ENCODE measurements at regions not wholly inside any gene's neighbourhood (a gene's known extent, or its start where the extent isn't known, plus 50 kb on each side); places are given as distances from the start of the nearest gene placed in this dataset.

DNA sequence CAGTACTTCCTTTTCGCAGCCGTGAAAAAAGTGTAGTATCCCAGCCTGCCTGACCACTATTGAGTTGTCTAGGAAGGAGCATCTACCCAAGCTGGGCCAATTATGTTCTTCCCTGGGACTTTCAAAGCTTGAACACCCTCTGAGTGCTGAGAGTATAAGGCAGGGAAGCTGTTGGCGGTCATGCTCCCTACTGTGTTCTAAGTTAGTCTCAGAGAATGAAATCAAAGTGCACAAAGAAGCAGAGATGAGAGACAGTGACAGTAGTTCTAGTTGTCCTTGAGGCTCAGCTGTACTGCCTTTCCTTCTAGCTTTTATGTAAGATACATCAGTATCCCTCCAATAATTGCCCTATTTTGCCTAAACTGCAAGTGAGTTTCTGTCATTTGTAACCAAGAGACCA, 427.1 kb upstream of the SEL1L start:
- Histone ChIP-seq H2AFZ (ENCODE audit: insufficient read depth, low read length, poor library complexity) (no peak overlapping the region), H3K4me2 (ENCODE audit: low read length) (no peak overlapping the region), H3K79me2 (ENCODE audit: control insufficient read depth, insufficient read depth, low read length, poor library complexity) (no peaks in the 10 kb centered on the region), H3K4ac (ENCODE audit: low read depth, low read length) (no peak overlapping the region), H4K12ac (ENCODE audit: low read depth, low read length) (no peak overlapping the region), H3K18ac (ENCODE audit: low read length) (no peak overlapping the region), H2BK5ac (ENCODE audit: low read depth, low read length, poor library complexity) (no peak overlapping the region), H3K9me3 (ENCODE audit: insufficient read depth, low read depth, low read length) (no peaks in the 10 kb centered on the region), H3K23ac (ENCODE audit: low read length) (no peak overlapping the region), H2BK120ac (ENCODE audit: insufficient read depth, low read length, poor library complexity) (no peak overlapping the region), H3K27me3 (ENCODE audit: insufficient read depth, low read length) (no peaks in the 10 kb centered on the region), H3K14ac (ENCODE audit: low read length) (no peak overlapping the region), H3K4me3 (ENCODE audit: low read depth, low read length) (no peak overlapping the region), H2AK5ac (ENCODE audit: low read length) (no peak overlapping the region), H2BK12ac (ENCODE audit: low read length) (no peak overlapping the region), H3K36me3 (ENCODE audit: control insufficient read depth in 1 of 2, insufficient read depth in 2 of 2, low read length in 2 of 2) (no peaks in the 10 kb centered on the region), H3K4me1 (ENCODE audit: control insufficient read depth in 1 of 2, insufficient read depth in 2 of 2, low read length in 2 of 2) (no peaks in the 10 kb centered on the region), H4K8ac (ENCODE audit: low read depth, low read length) (no peak overlapping the region), H4K91ac (ENCODE audit: low read depth, low read length) (no peak overlapping the region), H3K9ac (ENCODE audit: low read length) (no peak overlapping the region), H3K79me1 (ENCODE audit: low read length) (no peaks in the 10 kb centered on the region), H3K27ac (ENCODE audit: low read depth, low read length) (no peak overlapping the region)
- WGBS (ENCODE audit: extremely low coverage, insufficient coverage, insufficient read length), result no CpG with 5 or more reads among the region's 3 CpGs
- DNase-seq, result no peak

- H2AK5ac ChIP-seq (ENCODE audit: low read length), result no peak overlapping the region
- DNase-seq, result no peak
- no peak overlapping the region for H3K4me2 ChIP-seq (ENCODE audit: low read length)
- no CpG with 5 or more reads among the region's 1 CpG for WGBS (ENCODE audit: extremely low coverage, insufficient coverage, insufficient read length)
- no peak overlapping the region for H2BK120ac ChIP-seq (ENCODE audit: insufficient read depth, low read length, poor library complexity)
- no peak overlapping the region for H3K27ac ChIP-seq (ENCODE audit: low read depth, low read length)
- H3K23ac ChIP-seq (ENCODE audit: low read length), result no peak overlapping the region
- H4K8ac ChIP-seq (ENCODE audit: low read depth, low read length), result no peak overlapping the region
- no peak overlapping the region for H4K12ac ChIP-seq (ENCODE audit: low read depth, low read length)
- H2BK5ac ChIP-seq (ENCODE audit: low read depth, low read length, poor library complexity), result no peak overlapping the region
- H3K36me3 ChIP-seq (ENCODE audit: control insufficient read depth in 1 of 2, insufficient read depth in 2 of 2, low read length in 2 of 2), result no peaks in the 10 kb centered on the region
- H3K4ac ChIP-seq (ENCODE audit: low read depth, low read length), result no peak overlapping the region
- H2BK12ac ChIP-seq (ENCODE audit: low read length), result no peak overlapping the region
- H3K79me1 ChIP-seq (ENCODE audit: low read length), result no peaks in the 10 kb centered on the region
- H2AFZ ChIP-seq (ENCODE audit: insufficient read depth, low read length, poor library complexity), result no peak overlapping the region
- H4K91ac ChIP-seq (ENCODE audit: low read depth, low read length), result no peak overlapping the region
- H3K14ac ChIP-seq (ENCODE audit: low read length), result no peak overlapping the region
- H3K4me1 ChIP-seq (ENCODE audit: control insufficient read depth in 1 of 2, insufficient read depth in 2 of 2, low read length in 2 of 2), result no peaks in the 10 kb centered on the region
- H3K79me2 ChIP-seq (ENCODE audit: control insufficient read depth, insufficient read depth, low read length, poor library complexity), result no peaks in the 10 kb centered on the region
- H3K9ac ChIP-seq (ENCODE audit: low read length), result no peak overlapping the region
- no peak overlapping the region for H3K4me3 ChIP-seq (ENCODE audit: low read depth, low read length)
- no peaks in the 10 kb centered on the region for H3K27me3 ChIP-seq (ENCODE audit: insufficient read depth, low read length)
- no peaks in the 10 kb centered on the region for H3K9me3 ChIP-seq (ENCODE audit: insufficient read depth, low read depth, low read length)
- H3K18ac ChIP-seq (ENCODE audit: low read length), result no peak overlapping the region
These were observed 430.2 kb upstream of the SEL1L start for GRCh38 chr14:81963846-81964245.

GRCh38 chr14:81970307-81970706, 436.7 kb upstream of the SEL1L start:
- no peaks in the 10 kb centered on the region for H3K36me3 ChIP-seq (ENCODE audit: control insufficient read depth in 1 of 2, insufficient read depth in 2 of 2, low read length in 2 of 2)
- H3K4ac ChIP-seq (ENCODE audit: low read depth, low read length), result no peak overlapping the region
- H3K4me3 ChIP-seq (ENCODE audit: low read depth, low read length), result no peak overlapping the region
- no peaks in the 10 kb centered on the region for H3K79me2 ChIP-seq (ENCODE audit: control insufficient read depth, insufficient read depth, low read length, poor library complexity)
- no peak for DNase-seq
- no peak overlapping the region for H2BK120ac ChIP-seq (ENCODE audit: insufficient read depth, low read length, poor library complexity)
- H4K8ac ChIP-seq (ENCODE audit: low read depth, low read length), result no peak overlapping the region
- no peak overlapping the region for H4K12ac ChIP-seq (ENCODE audit: low read depth, low read length)
- H3K4me1 ChIP-seq (ENCODE audit: control insufficient read depth in 1 of 2, insufficient read depth in 2 of 2, low read length in 2 of 2), result peaks cover 0 to 3% of the 10 kb centered on the region in 2 experiments
- H3K9me3 ChIP-seq (ENCODE audit: insufficient read depth, low read depth, low read length), result no peaks in the 10 kb centered on the region
- H2AK5ac ChIP-seq (ENCODE audit: low read length), result no peak overlapping the region
- no peaks in the 10 kb centered on the region for H3K27me3 ChIP-seq (ENCODE audit: insufficient read depth, low read length)
- no peak overlapping the region for H3K18ac ChIP-seq (ENCODE audit: low read length)
- no peak overlapping the region for H3K4me2 ChIP-seq (ENCODE audit: low read length)
- H2BK5ac ChIP-seq (ENCODE audit: low read depth, low read length, poor library complexity), result no peak overlapping the region
- H3K79me1 ChIP-seq (ENCODE audit: low read length), result no peaks in the 10 kb centered on the region
- H3K23ac ChIP-seq (ENCODE audit: low read length), result no peak overlapping the region
- no peak overlapping the region for H2AFZ ChIP-seq (ENCODE audit: insufficient read depth, low read length, poor library complexity)
- no peak overlapping the region for H4K91ac ChIP-seq (ENCODE audit: low read depth, low read length)
- no CpG with 5 or more reads among the region's 5 CpGs for WGBS (ENCODE audit: extremely low coverage, insufficient coverage, insufficient read length)
- H3K27ac ChIP-seq (ENCODE audit: low read depth, low read length), result no peak overlapping the region
- no peak overlapping the region for H2BK12ac ChIP-seq (ENCODE audit: low read length)
- no peak overlapping the region for H3K9ac ChIP-seq (ENCODE audit: low read length)
- no peak overlapping the region for H3K14ac ChIP-seq (ENCODE audit: low read length)

GRCh38 chr14:81971911-81972310, 438.3 kb upstream of the SEL1L start:
- no peak overlapping the region for H2BK12ac ChIP-seq (ENCODE audit: low read length)
- no peak overlapping the region for H2AK5ac ChIP-seq (ENCODE audit: low read length)
- H3K9me3 ChIP-seq (ENCODE audit: insufficient read depth, low read depth, low read length), result no peaks in the 10 kb centered on the region
- H3K79me2 ChIP-seq (ENCODE audit: control insufficient read depth, insufficient read depth, low read length, poor library complexity), result no peaks in the 10 kb centered on the region
- H3K27me3 ChIP-seq (ENCODE audit: insufficient read depth, low read length), result no peaks in the 10 kb centered on the region
- H3K36me3 ChIP-seq (ENCODE audit: control insufficient read depth in 1 of 2, insufficient read depth in 2 of 2, low read length in 2 of 2), result no peaks in the 10 kb centered on the region
- H3K79me1 ChIP-seq (ENCODE audit: low read length), result no peaks in the 10 kb centered on the region
- no peak overlapping the region for H3K4ac ChIP-seq (ENCODE audit: low read depth, low read length)
- WGBS (ENCODE audit: extremely low coverage, insufficient coverage, insufficient read length), result no CpG with 5 or more reads among the region's 2 CpGs
- H3K23ac ChIP-seq (ENCODE audit: low read length), result no peak overlapping the region
- H4K8ac ChIP-seq (ENCODE audit: low read depth, low read length), result no peak overlapping the region
- H4K91ac ChIP-seq (ENCODE audit: low read depth, low read length), result no peak overlapping the region
- no peak overlapping the region for H3K4me3 ChIP-seq (ENCODE audit: low read depth, low read length)
- no peak overlapping the region for H2AFZ ChIP-seq (ENCODE audit: insufficient read depth, low read length, poor library complexity)
- H2BK5ac ChIP-seq (ENCODE audit: low read depth, low read length, poor library complexity), result no peak overlapping the region
- H3K14ac ChIP-seq (ENCODE audit: low read length), result no peak overlapping the region
- H4K12ac ChIP-seq (ENCODE audit: low read depth, low read length), result no peak overlapping the region
- no peak overlapping the region for H3K18ac ChIP-seq (ENCODE audit: low read length)
- no peak overlapping the region for H3K9ac ChIP-seq (ENCODE audit: low read length)
- peaks cover 0 to 3% of the 10 kb centered on the region in 2 experiments for H3K4me1 ChIP-seq (ENCODE audit: control insufficient read depth in 1 of 2, insufficient read depth in 2 of 2, low read length in 2 of 2)
- H2BK120ac ChIP-seq (ENCODE audit: insufficient read depth, low read length, poor library complexity), result no peak overlapping the region
- no peak overlapping the region for H3K27ac ChIP-seq (ENCODE audit: low read depth, low read length)
- no peak for DNase-seq
- H3K4me2 ChIP-seq (ENCODE audit: low read length), result no peak overlapping the region
